ENCODE measurements at regions not wholly inside any gene's neighbourhood (a gene's known extent, or its start where the extent isn't known, plus 50 kb on each side); places are given as distances from the start of the nearest gene placed in this dataset.

GRCh38 chr9:108241384-108242073 lies 614.3 kb downstream of the ACTL7B start:
- TF ChIP-seq CTCF (IDR thresholded peaks at IDR 0.05; ENCODE audit: insufficient read depth, low read depth, low read length) (no peak), EZH2 (IDR thresholded peaks at IDR 0.05; ENCODE audit: insufficient read depth, low read length) (no peak)

Measured in astrocyte (in vitro differentiated cells and primary cell).